Neural cell (in vitro differentiated cells): ENCODE measurements at regions not wholly inside any gene's neighbourhood (a gene's known extent, or its start where the extent isn't known, plus 50 kb on each side); places are given as distances from the start of the nearest gene placed in this dataset.

Experiments
- EP300 ChIP-seq: fragments of 450-650 bp; conservative IDR thresholded peaks from 2 replicates; pipeline ENCODE4 v1.6.1; 2014; ENCODE audit warnings: antibody characterized with exemption, mild to moderate bottlenecking, moderate library complexity; ENCODE audit not compliant: poor library complexity, severe bottlenecking
- EZH2 ChIP-seq: fragments of 200-600, 300-800 bp; shearing (Covaris generic), sonication (generic); IDR thresholded peaks from 2 replicates; pipeline ENCODE4 v1.6.1; 2014; ENCODE audit warnings: antibody characterized with exemption, low read length, borderline replicate concordance, mild to moderate bottlenecking; ENCODE audit not compliant: insufficient read depth, poor library complexity, severe bottlenecking
- MXI1 ChIP-seq: fragments of 450-650 bp; conservative IDR thresholded peaks from 2 replicates; pipeline ENCODE4 v1.6.1; 2014; ENCODE audit warnings: antibody characterized with exemption, mild to moderate bottlenecking; ENCODE audit not compliant: poor library complexity, severe bottlenecking
- POLR2AphosphoS5 ChIP-seq: IDR thresholded peaks from 2 replicates; pipeline ENCODE4 v1.6.1; 2012
- TAF1 ChIP-seq: IDR thresholded peaks from 2 replicates; pipeline ENCODE4 v1.6.1; 2012; ENCODE audit warnings: low read depth
- TF ChIP-seq, protein P1 (sequence below): fragments of 450-650 bp; IDR thresholded peaks from 2 replicates; pipeline ENCODE4 v1.5.1; 2014; ENCODE audit warnings: antibody characterized with exemption, mild to moderate bottlenecking, moderate library complexity; ENCODE audit not compliant: poor library complexity, severe bottlenecking

DNA sequence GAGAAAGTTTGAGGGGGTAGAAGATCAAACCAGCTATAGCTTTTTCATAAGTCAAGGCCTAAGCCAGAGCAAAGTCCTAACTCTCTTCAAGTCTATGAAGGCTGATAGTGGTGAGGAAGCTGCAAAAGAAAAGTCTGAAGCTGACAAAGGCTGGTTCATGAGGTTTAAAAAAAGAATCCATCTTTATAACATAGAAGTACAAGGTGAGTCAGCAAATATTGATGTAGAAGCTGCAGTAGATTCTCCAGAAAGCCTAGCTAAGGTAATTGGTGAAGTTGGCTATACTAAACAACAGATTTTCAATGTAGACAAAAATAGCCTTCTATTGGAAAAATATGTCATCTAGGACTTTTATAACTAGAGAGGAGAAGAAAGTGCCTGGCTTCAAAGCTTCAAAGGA lies 141.4 kb upstream of the ZNF521 start:
- TF ChIP-seq POLR2AphosphoS5 (no peak), EP300 (no peak), MXI1 (no peak), EZH2 (no peak), TAF1 (no peak)
- TF ChIP-seq, protein P1, sequence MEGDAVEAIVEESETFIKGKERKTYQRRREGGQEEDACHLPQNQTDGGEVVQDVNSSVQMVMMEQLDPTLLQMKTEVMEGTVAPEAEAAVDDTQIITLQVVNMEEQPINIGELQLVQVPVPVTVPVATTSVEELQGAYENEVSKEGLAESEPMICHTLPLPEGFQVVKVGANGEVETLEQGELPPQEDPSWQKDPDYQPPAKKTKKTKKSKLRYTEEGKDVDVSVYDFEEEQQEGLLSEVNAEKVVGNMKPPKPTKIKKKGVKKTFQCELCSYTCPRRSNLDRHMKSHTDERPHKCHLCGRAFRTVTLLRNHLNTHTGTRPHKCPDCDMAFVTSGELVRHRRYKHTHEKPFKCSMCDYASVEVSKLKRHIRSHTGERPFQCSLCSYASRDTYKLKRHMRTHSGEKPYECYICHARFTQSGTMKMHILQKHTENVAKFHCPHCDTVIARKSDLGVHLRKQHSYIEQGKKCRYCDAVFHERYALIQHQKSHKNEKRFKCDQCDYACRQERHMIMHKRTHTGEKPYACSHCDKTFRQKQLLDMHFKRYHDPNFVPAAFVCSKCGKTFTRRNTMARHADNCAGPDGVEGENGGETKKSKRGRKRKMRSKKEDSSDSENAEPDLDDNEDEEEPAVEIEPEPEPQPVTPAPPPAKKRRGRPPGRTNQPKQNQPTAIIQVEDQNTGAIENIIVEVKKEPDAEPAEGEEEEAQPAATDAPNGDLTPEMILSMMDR: no peak
